ENCODE measurements at regions not wholly inside any gene's neighbourhood (a gene's known extent, or its start where the extent isn't known, plus 50 kb on each side); places are given as distances from the start of the nearest gene placed in this dataset.

DNA sequence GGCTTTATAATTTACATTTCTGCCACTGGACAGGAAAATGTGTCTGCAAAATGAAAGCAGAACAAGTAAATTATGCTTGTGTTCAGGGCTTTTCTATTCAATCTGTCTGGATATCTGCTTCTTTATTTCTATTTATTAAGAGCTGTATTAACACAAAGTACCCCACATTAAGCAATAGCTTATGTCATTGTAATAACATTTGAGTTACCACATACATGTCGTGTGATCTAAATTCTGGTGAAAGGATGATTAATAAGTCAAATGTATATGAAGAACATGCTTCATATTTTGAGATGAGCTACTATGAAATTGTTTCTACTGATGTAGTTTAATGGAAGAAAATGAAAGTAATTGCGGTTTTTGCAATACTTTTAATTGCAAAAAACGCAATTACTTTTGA is 238.2 kb downstream of the KCNJ2 start:
- Histone ChIP-seq H3K9me3 (no peaks in the 10 kb centered on the region), H3K4me3 (no peak overlapping the region), H3K27ac (no peak overlapping the region), H3K4me1 (peaks cover 20% of the 10 kb centered on the region), H3K4me2 (no peak overlapping the region)
- 67% methylated on average over 3 of the region's 3 CpGs for WGBS (ENCODE audit: missing lambda C conversion rate)
- DNase-seq (ENCODE audit: low read depth in 1 of 2, low spot score in 1 of 2), result no peak
- no peak for ATAC-seq
- ChIA-PET CTCF (interaction anchor here (0.6 kb wide), 1 partner anchor 941 kb away, joined by 3 read pairs; no protein-coding TSS in a partner anchor), POLR2A (no interaction called here)
- peak; percentile 74 for FAIRE-seq
- TF ChIP-seq SREBF2 (IDR thresholded peaks at IDR 0.05) (no peak), CBX2 (IDR thresholded peaks at IDR 0.05; ENCODE audit: borderline replicate concordance, low read depth) (no peak), FOXS1 (CRISPR knock-in tag; IDR thresholded peaks at IDR 0.05) (no peak), HOXB13 (CRISPR knock-in tag; IDR thresholded peaks at IDR 0.05; ENCODE audit: low read depth) (no peak), EP300 (IDR thresholded peaks at IDR 0.05) (no peak), KDM5A (IDR thresholded peaks at IDR 0.05) (no peak), RNF2 (IDR thresholded peaks at IDR 0.05; ENCODE audit: borderline replicate concordance, low read depth) (no peak), ESRRA (IDR thresholded peaks at IDR 0.05; ENCODE audit: borderline replicate concordance, low read length) (no peak), HOXA7 (CRISPR knock-in tag; IDR thresholded peaks at IDR 0.05) (no peak), PHF8 (IDR thresholded peaks at IDR 0.05; ENCODE audit: borderline replicate concordance, low read depth) (no peak), HOXB5 (CRISPR knock-in tag; IDR thresholded peaks at IDR 0.05) (no peak), RAD21 (conservative IDR thresholded peaks at IDR 0.05 in 1 of 2, IDR thresholded peaks at IDR 0.05 in 1 of 2) (no peak)
- TF ChIP-seq, protein P1, sequence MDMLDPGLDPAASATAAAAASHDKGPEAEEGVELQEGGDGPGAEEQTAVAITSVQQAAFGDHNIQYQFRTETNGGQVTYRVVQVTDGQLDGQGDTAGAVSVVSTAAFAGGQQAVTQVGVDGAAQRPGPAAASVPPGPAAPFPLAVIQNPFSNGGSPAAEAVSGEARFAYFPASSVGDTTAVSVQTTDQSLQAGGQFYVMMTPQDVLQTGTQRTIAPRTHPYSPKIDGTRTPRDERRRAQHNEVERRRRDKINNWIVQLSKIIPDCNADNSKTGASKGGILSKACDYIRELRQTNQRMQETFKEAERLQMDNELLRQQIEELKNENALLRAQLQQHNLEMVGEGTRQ (IDR thresholded peaks at IDR 0.05), result no peak
- TF ChIP-seq, protein P2, sequence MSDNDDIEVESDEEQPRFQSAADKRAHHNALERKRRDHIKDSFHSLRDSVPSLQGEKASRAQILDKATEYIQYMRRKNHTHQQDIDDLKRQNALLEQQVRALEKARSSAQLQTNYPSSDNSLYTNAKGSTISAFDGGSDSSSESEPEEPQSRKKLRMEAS (IDR thresholded peaks at IDR 0.05), result no peak

DNA sequence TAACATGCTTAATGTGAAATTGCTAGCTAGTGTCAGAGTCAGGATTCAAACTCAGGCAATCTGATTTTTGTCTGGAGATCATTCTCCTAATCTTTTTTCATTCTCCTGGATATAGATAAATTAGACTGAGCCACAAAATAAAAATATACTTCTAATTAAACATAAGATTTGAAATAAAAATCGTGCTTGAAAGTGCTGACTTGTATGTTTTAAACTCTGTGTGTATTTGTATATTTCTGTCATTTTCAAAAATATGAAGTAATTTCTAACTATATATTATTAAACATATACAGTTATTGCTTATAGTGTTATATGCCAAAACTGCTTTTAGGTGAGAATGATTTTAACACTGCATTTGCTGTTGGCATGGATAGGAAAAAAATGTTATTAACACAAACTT is 239.4 kb downstream of the KCNJ2 start:
- no peak overlapping the region for H3K4me3 ChIP-seq
- FAIRE-seq (no peak), ATAC-seq (no peak), DNase-seq (ENCODE audit: low read depth in 1 of 2, low spot score in 1 of 2) (no peak)
- peaks cover 20% of the 10 kb centered on the region for H3K4me1 ChIP-seq
- no peak overlapping the region for H3K27ac ChIP-seq
- H3K4me2 ChIP-seq, result no peak overlapping the region
- 20% methylated on average over 1 of the region's 1 CpG for WGBS (ENCODE audit: missing lambda C conversion rate)
- peak; percentile 62 for TF ChIP-seq MAFK (IDR thresholded peaks at IDR 0.05; ENCODE audit: partially characterized antibody)
- no peak for TF ChIP-seq GATA3 (IDR thresholded peaks at IDR 0.05; ENCODE audit: borderline replicate concordance)
- ChIA-PET POLR2A (no interaction called here), CTCF (no interaction called here)
- no peaks in the 10 kb centered on the region for H3K9me3 ChIP-seq

DNA sequence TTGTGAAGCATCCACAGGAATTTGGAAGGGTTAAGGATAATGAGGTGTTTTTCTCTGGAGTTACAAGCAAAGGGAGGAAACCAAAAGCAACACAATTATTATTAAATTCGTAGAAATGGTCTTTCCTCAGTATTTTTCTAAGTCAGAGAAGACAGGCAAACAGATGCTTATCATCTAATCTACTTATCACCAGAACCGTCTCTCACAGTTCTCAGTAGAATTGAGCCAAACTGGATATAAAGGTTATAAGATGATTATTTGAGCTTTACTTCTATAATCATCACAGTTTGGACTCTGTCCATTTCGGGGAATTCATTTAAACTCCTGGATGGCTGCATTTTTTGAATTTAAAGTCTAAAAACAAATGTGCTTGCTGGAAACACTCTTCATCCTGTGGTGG is 245.0 kb downstream of the KCNJ2 start:
- no peaks in the 10 kb centered on the region for H3K4me1 ChIP-seq
- CTCF ChIA-PET, result no interaction called here
- TF ChIP-seq CHD2 (IDR thresholded peaks at IDR 0.05; ENCODE audit: low read length, partially characterized antibody), result no peak
- TF ChIP-seq POLR2A (IDR thresholded peaks at IDR 0.05; ENCODE audit: low read length), result no peak
- TF ChIP-seq, protein P3, sequence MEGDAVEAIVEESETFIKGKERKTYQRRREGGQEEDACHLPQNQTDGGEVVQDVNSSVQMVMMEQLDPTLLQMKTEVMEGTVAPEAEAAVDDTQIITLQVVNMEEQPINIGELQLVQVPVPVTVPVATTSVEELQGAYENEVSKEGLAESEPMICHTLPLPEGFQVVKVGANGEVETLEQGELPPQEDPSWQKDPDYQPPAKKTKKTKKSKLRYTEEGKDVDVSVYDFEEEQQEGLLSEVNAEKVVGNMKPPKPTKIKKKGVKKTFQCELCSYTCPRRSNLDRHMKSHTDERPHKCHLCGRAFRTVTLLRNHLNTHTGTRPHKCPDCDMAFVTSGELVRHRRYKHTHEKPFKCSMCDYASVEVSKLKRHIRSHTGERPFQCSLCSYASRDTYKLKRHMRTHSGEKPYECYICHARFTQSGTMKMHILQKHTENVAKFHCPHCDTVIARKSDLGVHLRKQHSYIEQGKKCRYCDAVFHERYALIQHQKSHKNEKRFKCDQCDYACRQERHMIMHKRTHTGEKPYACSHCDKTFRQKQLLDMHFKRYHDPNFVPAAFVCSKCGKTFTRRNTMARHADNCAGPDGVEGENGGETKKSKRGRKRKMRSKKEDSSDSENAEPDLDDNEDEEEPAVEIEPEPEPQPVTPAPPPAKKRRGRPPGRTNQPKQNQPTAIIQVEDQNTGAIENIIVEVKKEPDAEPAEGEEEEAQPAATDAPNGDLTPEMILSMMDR (IDR thresholded peaks at IDR 0.05), result no peak
- no peak for TF ChIP-seq JUN (IDR thresholded peaks at IDR 0.05)
- no peak for TF ChIP-seq BHLHE40 (IDR thresholded peaks at IDR 0.05; ENCODE audit: low read depth, low read length)
- TF ChIP-seq CHD4 (IDR thresholded peaks at IDR 0.05; ENCODE audit: borderline replicate concordance), result no peak
- TF ChIP-seq, protein P4, sequence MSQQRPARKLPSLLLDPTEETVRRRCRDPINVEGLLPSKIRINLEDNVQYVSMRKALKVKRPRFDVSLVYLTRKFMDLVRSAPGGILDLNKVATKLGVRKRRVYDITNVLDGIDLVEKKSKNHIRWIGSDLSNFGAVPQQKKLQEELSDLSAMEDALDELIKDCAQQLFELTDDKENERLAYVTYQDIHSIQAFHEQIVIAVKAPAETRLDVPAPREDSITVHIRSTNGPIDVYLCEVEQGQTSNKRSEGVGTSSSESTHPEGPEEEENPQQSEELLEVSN (IDR thresholded peaks at IDR 0.05; ENCODE audit: borderline replicate concordance, low read depth), result no peak
- H3K27ac ChIP-seq, result no peak overlapping the region
- FAIRE-seq (no peak), ATAC-seq (no peak), DNase-seq (ENCODE audit: low read depth in 1 of 2, low spot score in 1 of 2) (no peak)
- POLR2A ChIA-PET, result no interaction called here
- WGBS (ENCODE audit: missing lambda C conversion rate), result 32% methylated on average over 3 of the region's 3 CpGs
- H3K4me3 ChIP-seq, result no peak overlapping the region
- H3K9me3 ChIP-seq, result no peaks in the 10 kb centered on the region
- no peak overlapping the region for H3K4me2 ChIP-seq
